ENCODE measurements at regions not wholly inside any gene's neighbourhood (a gene's known extent, or its start where the extent isn't known, plus 50 kb on each side); places are given as distances from the start of the nearest gene placed in this dataset.

GRCh38 chr14:65267856-65268255, 144.7 kb upstream of the FUT8 start:
- no peak for TF ChIP-seq REST (IDR thresholded peaks at IDR 0.05)
- no peak for TF ChIP-seq BCL3 (IDR thresholded peaks at IDR 0.05)

Data from A549 (cell line).